CD4-positive, alpha-beta T cell treated with Interleukin-6 for 4 hours (primary cell): ENCODE measurements at regions not wholly inside any gene's neighbourhood (a gene's known extent, or its start where the extent isn't known, plus 50 kb on each side); places are given as distances from the start of the nearest gene placed in this dataset.
"Not testable (repeated sequence)": the region's sequence is repeated elsewhere in the genome, so short reads cannot be mapped to it uniquely, and the experiment has no call there.

ENCODE experiments used
- DNase-seq: peaks from one replicate; pipeline ENCODE4 v3.0.0-alpha.2; 2020; ENCODE audit warnings: mixed read lengths

DNA sequence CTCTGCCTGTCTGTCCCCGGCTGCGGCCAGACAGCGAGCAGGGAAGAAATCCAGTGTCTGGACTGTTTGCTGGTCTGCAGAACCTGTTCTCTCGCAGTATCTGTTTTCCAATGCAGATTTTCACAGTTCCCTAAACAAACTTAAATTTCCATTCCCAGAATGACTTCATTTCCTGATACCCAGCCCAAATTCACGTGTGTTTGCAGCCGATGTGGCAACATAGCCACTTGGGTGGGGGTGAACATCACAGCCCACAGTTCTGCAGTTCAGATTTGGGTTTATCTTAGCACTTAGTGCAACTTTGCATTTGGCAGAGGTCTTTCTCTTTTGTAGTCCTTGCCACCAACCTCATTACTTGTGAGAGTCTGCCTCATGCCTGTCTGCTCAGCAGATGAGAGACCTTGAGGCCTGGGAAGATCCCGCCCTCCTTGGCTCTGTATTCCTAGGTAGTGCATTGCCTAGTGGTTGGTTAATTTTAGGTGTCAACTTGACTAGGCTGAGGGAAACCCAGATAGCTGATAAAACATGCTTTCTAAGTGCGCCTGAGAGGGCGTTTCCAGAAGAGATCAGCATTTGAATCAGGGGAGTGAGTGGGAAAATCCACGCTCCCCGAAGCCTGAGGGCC lies 122.8 kb upstream of the FAM20C start:
- not testable (repeated sequence) for DNase-seq

DNA sequence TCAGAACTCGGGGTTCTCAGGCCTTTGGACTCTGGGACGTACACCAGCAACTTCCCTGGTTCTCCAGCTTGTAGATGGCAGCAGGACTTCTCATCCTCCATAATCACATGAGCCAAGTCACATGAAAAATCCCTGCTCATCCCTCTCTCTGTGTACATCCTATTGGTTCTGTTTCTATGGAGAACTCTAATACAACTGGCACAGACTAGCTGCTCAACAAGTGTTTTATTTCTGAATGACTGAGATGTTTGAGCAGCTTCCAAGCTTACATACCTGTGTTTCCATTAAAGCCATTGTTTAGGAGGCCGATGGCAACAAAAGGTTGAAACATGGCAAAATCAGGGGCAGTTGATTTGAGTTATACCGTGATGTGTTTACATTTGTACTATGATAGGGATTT lies 122.2 kb upstream of the FAM20C start:
- DNase-seq = not testable (repeated sequence)

DNA sequence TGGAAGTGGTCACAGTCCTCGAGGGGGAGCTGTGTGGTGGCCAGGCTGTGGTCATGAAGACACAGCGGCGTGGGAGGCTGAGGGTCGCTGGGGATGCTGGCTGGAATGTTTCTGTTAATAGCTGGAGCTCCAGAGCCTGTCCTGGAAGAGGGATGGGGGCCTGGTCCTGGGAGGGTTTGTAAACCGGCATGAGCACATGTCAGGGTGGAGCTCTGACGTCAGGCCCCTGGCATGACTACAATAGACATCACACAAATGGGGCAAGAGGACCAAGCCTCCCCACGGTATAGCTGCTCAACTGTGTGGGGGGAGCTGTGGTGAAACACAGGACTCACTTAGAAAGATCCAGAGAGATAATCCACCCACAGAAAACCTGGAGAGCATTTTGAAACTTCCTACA lies 121.4 kb upstream of the FAM20C start:
- DNase-seq = not testable (repeated sequence)

DNA sequence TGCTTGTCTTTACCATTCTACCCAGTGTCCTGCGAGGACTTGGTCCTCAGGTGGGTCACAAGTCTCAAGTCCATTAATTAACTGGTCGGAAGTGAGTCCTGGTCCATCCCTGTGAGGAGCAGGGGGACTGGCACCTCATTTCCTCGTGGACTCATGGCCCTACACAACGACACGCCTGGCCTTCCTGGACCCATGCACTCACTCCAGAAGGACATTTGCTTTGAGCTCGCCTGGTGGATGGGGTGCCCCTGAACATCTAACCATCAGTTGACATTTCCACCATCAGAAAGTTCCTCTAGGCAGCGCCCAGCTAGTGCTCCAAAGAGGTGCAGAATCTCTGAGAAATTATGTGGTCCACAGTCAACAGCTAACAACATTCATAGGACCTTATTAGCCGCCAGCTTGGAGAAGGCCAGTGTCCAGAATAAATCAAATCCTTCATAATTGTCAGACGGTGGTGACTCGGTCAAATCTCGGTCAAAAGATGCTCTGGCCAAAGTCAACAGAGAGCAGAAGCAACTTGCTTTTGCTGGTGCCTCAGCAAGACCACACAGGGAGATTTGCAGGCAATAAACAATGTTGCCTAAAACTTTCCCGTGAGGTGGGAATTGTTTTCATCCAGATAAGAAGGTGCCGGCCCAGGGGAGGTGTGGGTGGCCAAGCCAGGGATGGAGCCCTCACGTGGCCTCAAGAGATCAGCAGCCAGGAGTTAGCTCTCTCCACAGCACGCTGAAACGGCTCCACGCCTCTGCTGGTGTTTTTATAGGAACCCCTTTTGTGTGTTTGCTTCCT lies 119.9 kb upstream of the FAM20C start:
- not testable (repeated sequence) for DNase-seq

DNA sequence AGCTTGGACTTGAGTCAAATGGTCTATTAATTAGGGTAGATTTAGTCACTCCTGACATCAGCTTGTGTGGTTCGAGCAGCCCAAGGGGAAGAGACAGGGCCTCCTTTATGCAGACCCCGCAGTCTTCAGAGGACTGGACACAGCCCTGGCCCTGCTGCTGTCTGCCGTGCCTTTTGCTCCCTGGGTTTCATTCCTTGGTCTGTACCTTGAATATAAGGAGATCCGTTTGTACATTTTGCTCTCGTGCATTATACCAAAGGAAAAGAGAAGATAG lies 119.4 kb upstream of the FAM20C start:
- not testable (repeated sequence) for DNase-seq

DNA sequence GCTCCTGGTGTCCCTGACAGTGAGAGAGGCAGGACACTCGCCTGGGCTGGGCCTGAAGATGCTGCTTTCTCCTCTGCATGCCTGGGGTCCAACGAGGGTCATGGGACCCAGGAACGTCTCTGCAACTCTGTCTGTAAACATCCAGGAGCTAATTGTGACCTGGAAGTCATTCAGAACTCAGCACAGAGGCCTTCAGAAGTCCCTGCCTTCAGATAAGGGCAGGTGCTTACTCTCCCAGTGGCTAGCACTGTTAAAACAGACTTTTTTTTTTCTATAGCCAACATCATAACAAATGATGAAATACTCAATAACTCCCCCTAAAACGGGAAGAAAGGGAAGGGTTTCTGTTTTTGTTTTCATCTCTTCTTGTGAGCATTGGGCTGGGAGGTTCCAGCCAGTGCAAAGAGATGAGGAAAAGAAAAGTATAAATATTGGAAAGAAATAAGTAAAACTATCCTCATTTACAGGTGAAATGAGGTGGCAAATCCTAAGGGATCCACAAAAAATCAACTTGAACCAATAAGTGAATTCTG lies 118.3 kb upstream of the FAM20C start:
- DNase-seq = not testable (repeated sequence)

DNA sequence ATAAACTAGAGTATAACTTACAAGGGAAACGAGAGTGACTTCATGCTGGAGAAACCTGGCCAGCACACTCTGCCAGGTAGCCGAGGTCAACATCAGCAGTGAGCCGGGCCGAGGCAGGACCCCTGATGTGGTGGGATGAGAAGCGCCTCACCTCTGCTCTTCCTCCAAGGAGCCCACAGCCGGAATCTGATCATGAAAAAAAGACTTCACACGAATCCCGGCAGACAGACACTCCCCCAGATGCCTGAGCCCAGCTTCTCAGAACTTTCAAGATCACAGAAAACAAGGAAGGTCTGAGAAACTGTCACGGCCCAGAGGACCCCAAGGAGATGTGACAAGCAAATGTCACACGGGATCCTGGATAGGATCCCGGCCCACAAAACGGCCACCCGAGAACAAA lies 116.9 kb upstream of the FAM20C start:
- DNase-seq = not testable (repeated sequence)

DNA sequence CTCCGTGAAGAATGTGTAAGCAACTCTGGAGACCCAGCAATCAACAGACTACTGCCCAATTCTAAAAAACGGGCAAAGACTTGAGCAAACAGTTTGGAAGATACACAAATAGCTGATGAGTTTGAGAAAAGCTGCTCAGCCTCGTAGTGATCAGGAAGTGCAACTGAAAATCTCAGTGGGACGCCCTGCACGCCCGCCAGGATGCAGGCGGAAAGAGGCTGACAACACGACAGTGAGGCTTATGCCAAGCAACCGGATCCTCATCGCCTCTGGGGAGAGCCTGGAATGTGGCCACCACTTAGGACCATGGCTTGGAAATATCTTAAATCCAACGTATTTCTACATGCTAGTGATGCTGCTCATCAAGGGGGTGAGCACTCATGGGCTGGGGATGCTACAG lies 116.2 kb upstream of the FAM20C start:
- DNase-seq = not testable (repeated sequence)

DNA sequence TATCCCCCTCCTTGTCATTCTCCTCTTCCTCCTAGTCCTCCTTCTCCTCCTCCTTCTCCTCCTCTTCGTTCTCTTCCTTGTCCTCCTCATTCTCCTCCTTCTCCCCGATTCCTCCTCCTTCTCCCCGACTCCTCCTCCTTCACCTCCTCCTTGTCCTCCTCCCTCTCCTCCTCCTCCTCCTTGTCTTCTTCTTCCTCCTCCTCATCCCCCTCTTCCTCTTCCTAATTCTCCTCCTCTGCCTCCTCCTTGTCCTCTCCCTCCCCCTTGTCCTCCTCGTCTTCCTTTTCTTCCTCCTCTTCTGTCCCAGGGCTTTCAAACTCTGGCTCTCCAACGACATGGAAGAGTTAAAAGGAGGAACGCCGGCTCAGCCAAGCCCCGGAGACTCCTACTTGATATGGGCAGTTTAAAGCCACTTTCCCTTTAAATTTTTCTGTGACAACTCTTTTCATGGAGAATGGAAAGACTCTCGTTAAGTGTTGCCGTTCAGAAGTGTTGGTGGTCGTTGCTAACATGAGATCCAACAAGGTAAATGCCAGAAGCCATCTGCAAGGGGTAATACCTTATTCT lies 115.5 kb upstream of the FAM20C start:
- not testable (repeated sequence) for DNase-seq

DNA sequence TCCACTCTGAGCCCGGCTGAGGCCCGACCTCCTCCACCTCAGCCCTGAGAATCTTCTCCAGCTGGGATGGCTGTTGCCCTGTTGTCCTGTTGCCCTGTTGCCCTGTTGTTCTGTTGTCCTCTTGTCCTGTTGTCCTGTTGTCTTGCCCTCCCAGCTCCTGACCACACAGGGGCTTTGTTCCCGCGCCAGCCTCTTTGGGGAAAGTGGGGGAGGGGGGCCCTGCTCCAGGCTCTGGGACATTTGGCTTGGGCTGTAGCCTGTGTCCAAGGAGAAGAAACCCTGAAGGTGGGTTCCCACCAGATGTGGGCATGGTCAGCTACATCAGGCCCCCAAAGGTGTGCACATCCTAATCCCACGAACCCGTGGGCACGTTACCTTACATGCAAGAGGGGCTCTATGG lies 113.5 kb upstream of the FAM20C start:
- DNase-seq = not testable (repeated sequence)

DNA sequence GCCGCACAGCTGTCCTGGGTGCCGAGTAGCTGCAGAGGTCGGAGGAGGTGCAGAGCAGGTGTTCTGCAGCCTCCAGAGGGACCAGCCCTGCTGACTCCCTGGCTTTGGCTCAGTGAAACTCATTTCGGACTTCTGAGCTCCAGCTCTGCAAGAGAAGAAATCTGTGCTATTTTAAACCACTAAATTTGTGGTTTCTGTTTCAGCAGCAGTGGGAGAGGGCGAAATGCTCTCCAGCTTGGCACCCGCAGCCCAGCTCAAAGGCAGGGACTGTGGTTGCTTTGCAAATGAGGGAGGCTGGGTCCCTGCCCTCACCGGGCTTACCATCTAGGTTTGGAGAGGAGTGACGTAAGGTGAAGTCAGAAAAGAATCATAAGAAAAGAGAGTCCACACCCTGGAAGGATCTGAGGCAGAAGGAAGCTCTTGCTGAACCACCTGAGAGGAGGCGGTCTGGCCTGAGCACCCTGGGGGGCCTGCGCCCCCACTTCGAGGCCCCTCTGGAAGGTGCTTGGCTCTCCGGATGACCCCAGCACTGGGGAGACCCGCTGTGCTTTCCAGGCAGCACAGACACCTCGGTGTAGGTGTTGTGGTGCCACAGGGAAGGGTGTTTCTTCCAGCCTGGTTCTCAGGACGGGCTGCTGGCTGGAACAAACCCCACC lies 112.8 kb upstream of the FAM20C start:
- DNase-seq = not testable (repeated sequence)

DNA sequence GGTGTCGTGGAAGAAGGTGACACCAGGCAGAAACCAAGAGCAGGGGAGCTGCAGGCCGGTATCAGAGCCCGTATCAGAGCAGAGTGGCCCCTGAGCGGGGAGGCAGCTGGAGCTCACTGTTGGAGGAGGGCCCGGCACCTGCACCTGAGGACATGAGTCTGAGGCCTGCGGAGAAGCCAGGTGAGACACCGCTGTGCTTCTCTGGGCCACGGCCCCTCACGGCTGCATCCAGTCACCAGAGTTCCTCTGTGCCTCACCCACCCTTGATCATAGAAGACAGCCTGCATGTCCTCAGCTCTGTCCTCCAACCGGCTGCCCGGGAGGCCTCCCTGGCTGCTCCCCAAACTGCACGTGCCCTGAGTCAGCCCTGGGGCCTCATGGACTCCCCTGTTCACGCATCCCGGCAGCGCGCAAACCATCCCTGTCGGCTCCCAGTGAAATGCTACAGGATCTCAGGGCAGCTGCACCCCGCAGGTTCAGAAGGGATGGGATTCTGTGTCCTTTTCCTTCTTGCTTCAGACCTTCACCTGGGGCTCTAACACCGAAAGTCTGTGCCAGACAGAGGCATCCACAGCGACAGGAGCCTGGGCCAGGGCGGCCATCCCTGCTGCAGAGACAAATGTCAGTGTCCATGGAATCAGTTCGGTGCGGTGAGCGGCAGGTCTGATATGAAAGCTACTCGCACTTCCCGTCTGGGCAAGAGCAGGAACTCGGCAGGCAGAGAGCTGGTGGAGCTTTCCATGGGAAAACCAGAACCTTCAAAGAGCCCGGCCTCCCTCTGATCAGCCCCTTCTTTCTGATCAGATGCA lies 111.9 kb upstream of the FAM20C start:
- DNase-seq = no peak

DNA sequence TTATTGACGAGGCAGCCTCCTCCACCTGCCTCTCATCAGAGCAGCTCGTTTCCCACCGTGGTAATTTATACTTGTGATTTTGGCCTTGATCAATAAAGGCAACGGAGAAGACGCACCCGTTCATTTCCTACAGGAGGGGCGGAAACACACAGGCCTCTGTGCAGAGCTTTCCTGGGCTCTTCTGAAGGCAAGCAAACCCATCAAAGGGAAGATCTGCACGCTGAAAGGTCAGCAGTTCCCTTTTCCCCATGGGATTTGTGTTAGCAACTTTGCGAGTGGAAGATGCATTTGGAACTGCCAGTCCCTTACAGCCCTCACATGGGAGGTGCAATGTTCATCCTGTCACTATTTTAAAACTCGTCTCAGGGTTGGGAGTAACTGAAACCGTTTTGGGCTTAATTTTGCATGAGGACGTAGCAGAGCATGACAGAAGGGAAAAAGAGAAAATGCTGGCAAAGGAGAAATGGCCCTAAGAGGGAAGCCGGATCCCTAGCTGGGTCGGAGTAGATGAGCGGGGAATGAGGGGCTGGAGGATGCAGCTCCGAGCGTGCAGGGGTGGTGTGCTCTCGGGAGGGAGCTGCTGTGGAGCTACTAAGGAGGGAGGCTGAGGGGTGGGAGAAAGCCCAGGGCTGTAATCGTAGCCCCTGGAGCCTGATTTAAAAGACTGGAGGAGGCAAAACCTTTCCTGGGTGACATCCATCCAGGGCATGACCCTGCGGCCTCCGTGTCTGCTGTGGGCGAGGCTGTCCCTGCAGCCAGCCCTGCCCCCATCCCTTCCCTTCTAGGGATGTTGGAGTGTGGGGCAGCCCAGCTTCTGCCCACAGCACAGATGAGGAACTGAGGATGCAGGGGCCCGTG lies 111.1 kb upstream of the FAM20C start:
- no peak for DNase-seq

DNA sequence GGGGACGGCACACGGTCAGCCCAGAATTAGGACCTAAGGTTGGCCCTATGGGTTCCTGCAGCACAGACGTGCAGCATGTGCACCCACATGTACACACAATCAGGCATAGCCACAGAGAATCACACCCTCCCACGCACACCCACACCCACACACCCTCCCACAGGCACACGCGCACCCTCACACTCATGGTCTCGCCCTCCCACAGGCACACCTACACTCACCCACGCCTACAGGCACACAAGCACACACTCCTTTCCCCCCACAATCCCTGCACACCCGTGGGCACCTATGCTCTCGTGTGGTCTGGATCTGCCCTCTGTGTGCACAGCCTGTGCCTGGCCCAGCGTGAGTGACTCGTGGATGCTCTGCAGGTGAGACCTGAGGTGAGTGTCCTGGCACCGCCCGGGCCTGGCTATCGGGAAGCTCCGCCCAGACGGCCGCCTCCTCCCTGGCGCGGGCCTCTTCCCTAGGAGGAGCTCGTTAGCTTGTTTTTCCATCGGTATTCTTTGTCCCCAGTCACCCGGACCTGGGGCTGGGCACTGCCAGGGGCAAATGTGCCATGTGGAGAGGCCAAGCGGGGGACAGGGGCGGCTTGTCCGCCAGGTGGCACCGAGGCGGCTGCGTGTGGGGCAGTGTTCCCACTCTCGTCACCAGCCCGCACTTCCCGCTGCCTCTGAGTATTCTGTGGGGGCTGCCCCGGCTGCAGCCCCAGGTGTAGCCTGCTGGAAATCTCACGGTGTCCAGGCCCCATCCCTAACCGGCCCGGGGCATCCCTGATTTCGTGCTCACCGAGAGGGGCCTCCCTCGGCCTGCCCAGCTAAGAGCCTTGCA lies 110.2 kb upstream of the FAM20C start:
- DNase-seq = no peak

DNA sequence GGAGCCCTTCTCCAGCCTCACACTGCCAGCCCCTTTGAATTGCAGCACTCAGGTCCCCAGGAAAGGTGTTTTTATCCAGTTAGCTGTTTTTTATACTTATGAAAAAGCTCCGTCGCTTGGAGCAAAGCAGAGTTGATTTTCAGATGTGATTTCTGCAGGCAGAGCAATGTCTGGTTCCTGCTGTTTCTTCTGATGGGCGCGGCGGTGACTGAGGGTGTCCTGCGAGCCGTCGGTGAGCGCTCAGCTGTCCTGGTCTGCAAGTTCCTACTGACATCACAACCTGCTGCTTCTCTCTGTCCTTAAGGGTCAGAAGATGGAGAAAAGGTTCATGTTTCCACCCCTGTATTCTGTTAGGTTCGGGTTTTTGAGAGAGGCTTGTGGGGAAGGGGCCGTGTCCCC lies 109.6 kb upstream of the FAM20C start:
- no peak for DNase-seq

DNA sequence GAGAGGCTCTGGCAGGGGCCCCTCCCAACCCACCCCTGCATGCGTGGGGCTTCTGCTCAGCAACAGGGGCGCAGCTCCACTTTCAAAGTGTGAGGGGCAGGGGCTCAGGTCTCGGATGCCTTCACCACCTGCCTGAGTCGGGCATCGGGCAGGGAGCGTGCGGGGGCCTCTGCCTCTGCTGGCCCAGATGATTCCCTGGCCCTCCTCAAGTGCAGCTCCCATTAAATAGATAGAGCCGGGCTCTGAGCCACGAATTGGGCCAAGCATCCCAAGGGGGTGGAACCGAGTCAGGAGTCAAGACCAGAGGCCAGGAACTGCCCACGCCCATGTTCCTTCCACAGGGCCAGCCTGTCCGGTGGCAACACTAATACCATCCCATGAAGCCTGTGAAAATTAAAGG lies 108.9 kb upstream of the FAM20C start:
- no peak for DNase-seq

DNA sequence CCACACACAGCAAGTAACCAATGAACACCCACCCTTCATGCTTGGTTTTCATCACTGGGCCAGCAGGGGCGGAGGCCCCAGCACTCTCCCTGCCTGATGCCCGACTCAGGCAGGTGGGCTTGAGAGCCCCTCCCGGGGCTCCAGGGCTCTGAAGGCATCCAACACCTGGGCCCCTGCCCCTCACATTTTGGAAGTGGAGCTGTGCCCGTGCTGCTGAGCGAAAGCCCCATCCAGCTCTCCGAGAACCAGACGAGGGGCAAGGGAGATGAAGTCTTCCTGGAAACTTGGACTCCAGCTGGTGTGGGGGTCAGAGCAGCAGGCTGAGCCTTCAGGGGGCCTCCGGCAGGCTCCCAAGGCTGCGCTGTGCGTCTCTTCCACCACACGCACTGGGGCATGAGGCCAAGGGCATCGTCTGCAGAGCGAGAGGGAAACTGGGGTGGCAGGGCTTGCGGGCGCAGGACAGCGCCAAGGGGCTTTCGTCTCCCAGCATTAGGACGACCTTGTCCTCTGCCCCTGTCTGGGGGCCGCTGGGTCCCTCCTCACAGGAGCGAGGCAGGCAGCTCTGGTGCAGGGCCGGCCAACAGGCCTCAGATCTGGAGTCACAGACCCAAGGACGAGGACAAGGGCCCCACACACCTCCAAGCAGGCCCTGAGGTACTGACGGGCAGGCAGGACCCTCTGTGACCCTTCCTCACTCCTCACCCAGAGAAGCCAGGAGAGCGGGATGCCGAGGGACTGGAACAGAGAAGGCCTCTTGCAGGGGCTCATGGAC lies 108.3 kb upstream of the FAM20C start:
- no peak for DNase-seq

DNA sequence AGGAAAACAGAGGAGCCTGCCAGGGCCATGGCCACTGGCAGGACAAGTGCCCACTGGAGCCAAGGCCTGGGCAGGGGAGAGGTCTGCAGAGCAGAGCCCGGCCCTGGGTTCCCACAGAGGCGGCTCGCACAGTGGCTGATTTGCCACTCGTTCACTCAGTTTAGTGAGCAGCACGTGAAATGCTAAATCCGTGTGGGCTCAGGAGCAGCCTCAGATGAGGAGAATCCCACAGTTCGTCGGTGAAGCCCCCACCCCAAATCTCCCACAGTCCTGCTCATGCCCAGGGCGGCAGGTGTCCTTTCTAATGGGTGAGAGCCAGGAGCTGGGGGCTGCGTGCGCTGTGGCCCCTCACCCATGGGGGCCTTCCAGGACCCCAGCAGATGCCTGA lies 107.7 kb upstream of the FAM20C start:
- no peak for DNase-seq

DNA sequence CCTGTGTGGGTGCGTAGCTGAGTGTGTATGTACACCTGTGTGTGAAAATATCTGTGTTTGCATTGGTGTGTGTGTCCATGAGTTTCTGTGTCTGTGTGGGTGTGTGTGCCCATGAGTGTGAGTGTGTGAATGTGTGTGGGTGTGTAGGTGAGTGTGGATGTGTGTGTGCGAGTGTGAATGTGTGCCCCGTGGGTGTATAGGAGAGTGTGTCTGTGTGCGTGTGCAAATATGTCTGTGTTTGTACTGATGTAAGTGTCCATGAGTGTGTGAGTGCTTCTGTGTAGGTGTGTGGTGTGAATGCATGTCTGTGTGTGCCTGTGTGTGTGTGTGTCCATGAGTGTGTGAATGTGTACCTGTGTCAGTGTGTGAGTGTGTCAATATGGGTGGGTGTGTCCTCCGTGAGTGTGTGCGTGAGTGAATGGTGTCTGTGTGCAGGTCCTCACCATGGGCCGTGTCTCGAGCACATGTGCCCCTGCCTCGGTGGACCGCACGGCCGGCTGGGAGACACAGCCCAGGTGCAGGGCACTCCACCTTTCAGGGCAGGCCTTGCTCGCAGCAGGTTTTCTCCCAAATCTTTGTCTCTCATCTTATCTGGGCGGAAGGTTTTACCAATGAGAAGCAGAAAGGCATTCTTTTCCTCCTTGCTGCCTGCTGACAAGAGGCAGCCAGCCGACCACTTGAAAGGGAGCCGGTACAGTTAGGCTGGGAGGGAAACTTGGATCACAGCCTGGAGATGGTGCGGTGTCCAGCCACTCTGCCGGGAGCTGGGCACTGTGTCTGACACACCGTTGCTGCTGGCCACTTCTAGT lies 107.1 kb upstream of the FAM20C start:
- DNase-seq = no peak
